CD4-positive, alpha-beta T cell treated with Interleukin-4 for 4 hours (primary cell): ENCODE measurements at regions not wholly inside any gene's neighbourhood (a gene's known extent, or its start where the extent isn't known, plus 50 kb on each side); places are given as distances from the start of the nearest gene placed in this dataset.

ENCODE experiments used
- DNase-seq: peaks from one replicate; pipeline ENCODE4 v3.0.0-alpha.2; 2020

- DNase-seq: no peak
These were observed 53.4 kb upstream of the STK17B start for GRCh38 chr2:196224756-196225155.

GRCh38 chr2:196225213-196225612, 53.8 kb upstream of the STK17B start:
- DNase-seq: peak; percentile 45

GRCh38 chr2:196226058-196226706, 54.8 kb upstream of the STK17B start:
- no peak for DNase-seq

GRCh38 chr2:196226707-196227065, 55.3 kb upstream of the STK17B start:
- DNase-seq: no peak

- DNase-seq: no peak
These were observed 57.6 kb upstream of the STK17B start for GRCh38 chr2:196229013-196229412.

- DNase-seq: peak; percentile 56
These were observed 58.9 kb upstream of the STK17B start for GRCh38 chr2:196230061-196230854.

- DNase-seq: peak; percentile 78
These were observed 61.8 kb upstream of the STK17B start for GRCh38 chr2:196233021-196233804.

- peak; percentile 43 for DNase-seq
These were observed 62.6 kb upstream of the STK17B start for GRCh38 chr2:196233805-196234475.

GRCh38 chr2:196234672-196235071, 63.3 kb upstream of the STK17B start:
- DNase-seq: peak; percentile 83

- no peak for DNase-seq
These were observed 67.5 kb upstream of the STK17B start for GRCh38 chr2:196238836-196239380.

GRCh38 chr2:196239622-196240587, 68.5 kb upstream of the STK17B start:
- DNase-seq: peak; percentile 90

- DNase-seq: no peak
These were observed 69.8 kb upstream of the STK17B start for GRCh38 chr2:196241175-196241574.

- peak; percentile 93 for DNase-seq
These were observed 70.8 kb upstream of the STK17B start for GRCh38 chr2:196242131-196242620.

GRCh38 chr2:196244516-196244915, 73.1 kb upstream of the STK17B start:
- DNase-seq: no peak

GRCh38 chr2:196244966-196245365, 73.6 kb upstream of the STK17B start:
- no peak for DNase-seq

- no peak for DNase-seq
These were observed 74.2 kb upstream of the STK17B start for GRCh38 chr2:196245378-196246140.

GRCh38 chr2:196247114-196247975, 76.0 kb upstream of the STK17B start:
- DNase-seq: no peak

- DNase-seq: no peak
These were observed 76.5 kb upstream of the STK17B start for GRCh38 chr2:196247976-196248280.

- DNase-seq: no peak
These were observed 77.2 kb upstream of the STK17B start for GRCh38 chr2:196248467-196249094.
